Forelimb muscle (tissue), 1 donor: ENCODE measurements at regions not wholly inside any gene's neighbourhood (a gene's known extent, or its start where the extent isn't known, plus 50 kb on each side); places are given as distances from the start of the nearest gene placed in this dataset.
"Not testable (repeated sequence)": the region's sequence is repeated elsewhere in the genome, so short reads cannot be mapped to it uniquely, and the experiment has no call there.

ENCODE experiments used
- DNase-seq: peaks from one replicate; pipeline ENCODE4 v3.0.0-alpha.2; 2013; ENCODE audit warnings: low read depth

- DNase-seq, result no peak
These were observed 378.4 kb downstream of the DDX10 start for GRCh38 chr11:109043315-109043714.

- DNase-seq, result no peak
These were observed 375.6 kb upstream of the C11orf87 start for GRCh38 chr11:109046284-109046992.

GRCh38 chr11:109048098-109048497 lies 373.9 kb upstream of the C11orf87 start:
- no peak for DNase-seq

GRCh38 chr11:109051200-109051599 lies 370.8 kb upstream of the C11orf87 start:
- no peak for DNase-seq

GRCh38 chr11:109059402-109059801 lies 362.6 kb upstream of the C11orf87 start:
- no peak for DNase-seq

GRCh38 chr11:109061394-109061793 lies 360.6 kb upstream of the C11orf87 start:
- DNase-seq, result no peak

- DNase-seq, result no peak
These were observed 359.5 kb upstream of the C11orf87 start for GRCh38 chr11:109062445-109062844.

GRCh38 chr11:109062871-109063270 lies 359.1 kb upstream of the C11orf87 start:
- no peak for DNase-seq

- not testable (repeated sequence) for DNase-seq
These were observed 357.2 kb upstream of the C11orf87 start for GRCh38 chr11:109064618-109065311.

- no peak for DNase-seq
These were observed 350.7 kb upstream of the C11orf87 start for GRCh38 chr11:109071262-109071661.

- DNase-seq, result no peak
These were observed 350.1 kb upstream of the C11orf87 start for GRCh38 chr11:109071712-109072524.

GRCh38 chr11:109073032-109073822 lies 348.8 kb upstream of the C11orf87 start:
- DNase-seq, result no peak

- DNase-seq, result no peak
These were observed 346.0 kb upstream of the C11orf87 start for GRCh38 chr11:109075976-109076375.

GRCh38 chr11:109076870-109077269 lies 345.1 kb upstream of the C11orf87 start:
- no peak for DNase-seq

GRCh38 chr11:109077291-109077920 lies 344.6 kb upstream of the C11orf87 start:
- DNase-seq, result no peak

- peak; percentile 14 for DNase-seq
These were observed 336.1 kb upstream of the C11orf87 start for GRCh38 chr11:109085708-109086373.

- no peak for DNase-seq
These were observed 335.1 kb upstream of the C11orf87 start for GRCh38 chr11:109086931-109087330.

- no peak for DNase-seq
These were observed 333.9 kb upstream of the C11orf87 start for GRCh38 chr11:109088086-109088485.

- DNase-seq, result no peak
These were observed 332.8 kb upstream of the C11orf87 start for GRCh38 chr11:109089144-109089543.

GRCh38 chr11:109093354-109093753 lies 328.6 kb upstream of the C11orf87 start:
- DNase-seq, result no peak

GRCh38 chr11:109096266-109096665 lies 325.7 kb upstream of the C11orf87 start:
- DNase-seq, result no peak
